ENCODE measurements at regions not wholly inside any gene's neighbourhood (a gene's known extent, or its start where the extent isn't known, plus 50 kb on each side); places are given as distances from the start of the nearest gene placed in this dataset.

DNA sequence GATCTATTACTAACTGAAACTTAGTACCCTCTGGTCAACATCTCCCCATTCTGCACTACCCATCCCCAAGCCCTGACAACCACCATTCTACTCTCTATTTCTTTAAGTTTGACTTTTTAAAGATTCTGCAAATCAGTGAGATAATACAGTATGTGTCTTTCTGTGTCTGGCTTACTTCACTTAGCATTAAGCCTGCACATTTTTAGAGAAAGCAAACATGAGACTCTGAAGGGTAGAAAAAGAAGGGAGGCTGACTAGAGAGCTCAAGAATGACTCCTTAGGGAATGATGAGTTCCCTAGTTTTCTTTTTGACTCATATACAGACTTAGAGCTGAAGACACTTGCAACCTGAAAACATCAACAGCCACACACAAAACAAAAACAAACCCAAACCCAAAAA, 311.3 kb downstream of the SQOR start:
- no peaks in the 10 kb centered on the region for H3K36me3 ChIP-seq
- H3K4me3 ChIP-seq = no peak overlapping the region
- no peaks in the 10 kb centered on the region for H3K4me1 ChIP-seq
- no peaks in the 10 kb centered on the region for H3K27me3 ChIP-seq
- no peak for DNase-seq
- TF ChIP-seq, protein P1, sequence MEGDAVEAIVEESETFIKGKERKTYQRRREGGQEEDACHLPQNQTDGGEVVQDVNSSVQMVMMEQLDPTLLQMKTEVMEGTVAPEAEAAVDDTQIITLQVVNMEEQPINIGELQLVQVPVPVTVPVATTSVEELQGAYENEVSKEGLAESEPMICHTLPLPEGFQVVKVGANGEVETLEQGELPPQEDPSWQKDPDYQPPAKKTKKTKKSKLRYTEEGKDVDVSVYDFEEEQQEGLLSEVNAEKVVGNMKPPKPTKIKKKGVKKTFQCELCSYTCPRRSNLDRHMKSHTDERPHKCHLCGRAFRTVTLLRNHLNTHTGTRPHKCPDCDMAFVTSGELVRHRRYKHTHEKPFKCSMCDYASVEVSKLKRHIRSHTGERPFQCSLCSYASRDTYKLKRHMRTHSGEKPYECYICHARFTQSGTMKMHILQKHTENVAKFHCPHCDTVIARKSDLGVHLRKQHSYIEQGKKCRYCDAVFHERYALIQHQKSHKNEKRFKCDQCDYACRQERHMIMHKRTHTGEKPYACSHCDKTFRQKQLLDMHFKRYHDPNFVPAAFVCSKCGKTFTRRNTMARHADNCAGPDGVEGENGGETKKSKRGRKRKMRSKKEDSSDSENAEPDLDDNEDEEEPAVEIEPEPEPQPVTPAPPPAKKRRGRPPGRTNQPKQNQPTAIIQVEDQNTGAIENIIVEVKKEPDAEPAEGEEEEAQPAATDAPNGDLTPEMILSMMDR (IDR thresholded peaks at IDR 0.05) = no peak
- H3K9me3 ChIP-seq = no peaks in the 10 kb centered on the region
- no peak for ATAC-seq
- intact Hi-C loops (cut with DNase I) = no loop called here
- no peak overlapping the region for H3K27ac ChIP-seq

GRCh38 chr15:45948181-45948621, 313.4 kb downstream of the SQOR start:
- DNase-seq = no peak
- H3K4me1 ChIP-seq = no peaks in the 10 kb centered on the region
- no peak overlapping the region for H3K4me3 ChIP-seq
- no peaks in the 10 kb centered on the region for H3K27me3 ChIP-seq
- WGBS, 2 donors = 40 to 45% methylated on average over 3 of the region's 3 CpGs
- ATAC-seq = no peak
- H3K9me3 ChIP-seq = no peaks in the 10 kb centered on the region
- no peaks in the 10 kb centered on the region for H3K36me3 ChIP-seq
- TF ChIP-seq, protein P1 (IDR thresholded peaks at IDR 0.05) = no peak
- no peak overlapping the region for H3K27ac ChIP-seq
- intact Hi-C loops (cut with DNase I) = no loop called here

GRCh38 chr15:45958924-45959323, 324.1 kb downstream of the SQOR start:
- DNase-seq (no peak), ATAC-seq (no peak)
- Histone ChIP-seq H3K27ac (no peak overlapping the region), H3K9me3 (peaks cover 0 to 29% (median 6%) of the 10 kb centered on the region in 11 donors), H3K4me3 (no peak overlapping the region), H3K27me3 (peaks cover 0 to 4% (median 0%) of the 10 kb centered on the region in 7 donors), H3K4me1 (no peaks in the 10 kb centered on the region), H3K36me3 (no peaks in the 10 kb centered on the region)
- 85 to 86% methylated on average over 3 of the region's 3 CpGs for WGBS, 2 donors
- TF ChIP-seq, protein P1 (IDR thresholded peaks at IDR 0.05) = no peak
- intact Hi-C loops (cut with DNase I) = no loop called here

GRCh38 chr15:45962733-45963132, 327.9 kb downstream of the SQOR start:
- Histone ChIP-seq H3K4me1 (no peaks in the 10 kb centered on the region), H3K27ac (no peak overlapping the region), H3K4me3 (no peak overlapping the region), H3K9me3 (peaks cover 0 to 28% (median 7%) of the 10 kb centered on the region in 11 donors), H3K27me3 (no peaks in the 10 kb centered on the region), H3K36me3 (no peaks in the 10 kb centered on the region)
- TF ChIP-seq, protein P1 (IDR thresholded peaks at IDR 0.05) = no peak
- ATAC-seq = no peak
- intact Hi-C loops (cut with DNase I) = no loop called here
- no peak for DNase-seq
- WGBS, 2 donors = 79 to 86% methylated on average over 3 of the region's 3 CpGs

Data from heart right ventricle (tissue), 16 donors.